ENCODE measurements at regions not wholly inside any gene's neighbourhood (a gene's known extent, or its start where the extent isn't known, plus 50 kb on each side); places are given as distances from the start of the nearest gene placed in this dataset.

GRCh38 chr6:66699385-66699784 lies 992.4 kb upstream of the EYS start:
- Histone ChIP-seq H3K36me3 (replicated peaks; ENCODE audit: low read depth, low read length) (no peaks in the 10 kb centered on the region), H4K20me1 (ENCODE audit: insufficient read depth, low read length) (no peaks in the 10 kb centered on the region), H3K4me1 (ENCODE audit: low read length) (no peaks in the 10 kb centered on the region), H3K79me2 (ENCODE audit: low read length) (no peaks in the 10 kb centered on the region), H3K9me3 (ENCODE audit: insufficient read depth, low read length) (no peaks in the 10 kb centered on the region), H3K4me3 (ENCODE audit: low read length) (no peak overlapping the region), H3K9ac (ENCODE audit: low read length) (no peak overlapping the region), H2AFZ (ENCODE audit: low read depth, low read length) (no peak overlapping the region), H3K27me3 (ENCODE audit: low read depth, low read length) (no peaks in the 10 kb centered on the region), H3K27ac (ENCODE audit: low read length) (no peak overlapping the region), H3K4me2 (ENCODE audit: low read length) (no peak overlapping the region)
- no peak for TF ChIP-seq EZH2phosphoT487 (IDR thresholded peaks at IDR 0.05; ENCODE audit: low read depth)
- no peak for TF ChIP-seq CTCF (IDR thresholded peaks at IDR 0.05; ENCODE audit: low read depth, low read length)

GRCh38 chr6:66689608-66690007 lies 982.6 kb upstream of the EYS start:
- TF ChIP-seq EZH2phosphoT487 (IDR thresholded peaks at IDR 0.05; ENCODE audit: low read depth), result no peak
- no peak for TF ChIP-seq CTCF (IDR thresholded peaks at IDR 0.05; ENCODE audit: low read depth, low read length)
- no peak overlapping the region for H3K4me2 ChIP-seq (ENCODE audit: low read length)
- H4K20me1 ChIP-seq (ENCODE audit: insufficient read depth, low read length), result no peaks in the 10 kb centered on the region
- H3K9ac ChIP-seq (ENCODE audit: low read length), result no peak overlapping the region
- no peaks in the 10 kb centered on the region for H3K36me3 ChIP-seq (replicated peaks; ENCODE audit: low read depth, low read length)
- H3K4me3 ChIP-seq (ENCODE audit: low read length), result no peak overlapping the region
- no peaks in the 10 kb centered on the region for H3K27me3 ChIP-seq (ENCODE audit: low read depth, low read length)
- H3K79me2 ChIP-seq (ENCODE audit: low read length), result no peaks in the 10 kb centered on the region
- H3K27ac ChIP-seq (ENCODE audit: low read length), result no peak overlapping the region
- no peak overlapping the region for H2AFZ ChIP-seq (ENCODE audit: low read depth, low read length)
- H3K4me1 ChIP-seq (ENCODE audit: low read length), result no peaks in the 10 kb centered on the region
- H3K9me3 ChIP-seq (ENCODE audit: insufficient read depth, low read length), result no peaks in the 10 kb centered on the region

GRCh38 chr6:66687611-66688140 lies 980.6 kb upstream of the EYS start:
- Histone ChIP-seq H3K27me3 (ENCODE audit: low read depth, low read length) (no peaks in the 10 kb centered on the region), H3K27ac (ENCODE audit: low read length) (no peak overlapping the region), H2AFZ (ENCODE audit: low read depth, low read length) (no peak overlapping the region), H3K9me3 (ENCODE audit: insufficient read depth, low read length) (peaks cover 3% of the 10 kb centered on the region; the same call in 1 of the 2 replicates), H3K9ac (ENCODE audit: low read length) (no peak overlapping the region), H4K20me1 (ENCODE audit: insufficient read depth, low read length) (no peaks in the 10 kb centered on the region), H3K4me2 (ENCODE audit: low read length) (no peak overlapping the region), H3K36me3 (replicated peaks; ENCODE audit: low read depth, low read length) (no peaks in the 10 kb centered on the region), H3K79me2 (ENCODE audit: low read length) (no peaks in the 10 kb centered on the region), H3K4me3 (ENCODE audit: low read length) (no peak overlapping the region), H3K4me1 (ENCODE audit: low read length) (no peaks in the 10 kb centered on the region)
- TF ChIP-seq CTCF (IDR thresholded peaks at IDR 0.05; ENCODE audit: low read depth, low read length), result no peak
- no peak for TF ChIP-seq EZH2phosphoT487 (IDR thresholded peaks at IDR 0.05; ENCODE audit: low read depth)

- Histone ChIP-seq H2AFZ (ENCODE audit: low read depth, low read length) (no peak overlapping the region), H4K20me1 (ENCODE audit: insufficient read depth, low read length) (no peaks in the 10 kb centered on the region), H3K9ac (ENCODE audit: low read length) (no peak overlapping the region), H3K27ac (ENCODE audit: low read length) (no peak overlapping the region), H3K79me2 (ENCODE audit: low read length) (no peaks in the 10 kb centered on the region), H3K9me3 (ENCODE audit: insufficient read depth, low read length) (no peaks in the 10 kb centered on the region), H3K27me3 (ENCODE audit: low read depth, low read length) (no peaks in the 10 kb centered on the region), H3K4me3 (ENCODE audit: low read length) (no peak overlapping the region), H3K4me2 (ENCODE audit: low read length) (no peak overlapping the region), H3K36me3 (replicated peaks; ENCODE audit: low read depth, low read length) (no peaks in the 10 kb centered on the region), H3K4me1 (ENCODE audit: low read length) (no peaks in the 10 kb centered on the region)
- TF ChIP-seq CTCF (IDR thresholded peaks at IDR 0.05; ENCODE audit: low read depth, low read length), result no peak
- no peak for TF ChIP-seq EZH2phosphoT487 (IDR thresholded peaks at IDR 0.05; ENCODE audit: low read depth)
Measured at GRCh38 chr6:66675906-66676305, 968.9 kb upstream of the EYS start.
